Lung (tissue), 11 donors: ENCODE measurements at regions not wholly inside any gene's neighbourhood (a gene's known extent, or its start where the extent isn't known, plus 50 kb on each side); places are given as distances from the start of the nearest gene placed in this dataset.

ENCODE experiments used
- ATAC-seq: fragments of 200-7000 bp; cut with Tn5 transposase; one replicate; pipeline ENCODE4 v1.9.1; 2020; ENCODE audit warnings: moderate number of reproducible peaks; ENCODE audit not compliant: insufficient read depth, low FRiP score
- DNase-seq, 3 donors: peaks; one replicate each; pipeline ENCODE4 v3.0.0-alpha.2; 2013 to 2017
- H3K27ac ChIP-seq, 2 donors: one replicate each; pipeline ENCODE4 v1.5.1; 2013; ENCODE audit warnings: mild to moderate bottlenecking in 2 of 2, moderate library complexity in 2 of 2, control low read depth in 1 of 2, inconsistent platforms in 1 of 2, low read depth in 1 of 2, low read length in 1 of 2
- H3K27me3 ChIP-seq, 3 donors: one replicate each; pipeline ENCODE4 v1.5.1; 2013; ENCODE audit warnings: low read length in 2 of 3; ENCODE audit not compliant: control insufficient read depth in 3 of 3, insufficient read depth in 3 of 3
- H3K36me3 ChIP-seq, 4 donors: one replicate each; pipeline ENCODE4 v1.5.1; 2013; ENCODE audit warnings: low read length in 4 of 4, mild to moderate bottlenecking in 1 of 4, moderate library complexity in 1 of 4; ENCODE audit not compliant: control insufficient read depth in 4 of 4, insufficient read depth in 4 of 4
- H3K4me1 ChIP-seq, 5 donors: one replicate each; pipeline ENCODE4 v1.5.1; 2013; ENCODE audit warnings: low read length in 5 of 5, mild to moderate bottlenecking in 2 of 5, moderate library complexity in 1 of 5; ENCODE audit not compliant: control insufficient read depth in 5 of 5, insufficient read depth in 5 of 5
- H3K4me3 ChIP-seq: one replicate; pipeline ENCODE4 v1.5.1; 2013; ENCODE audit warnings: mild to moderate bottlenecking, control low read depth, moderate library complexity
- H3K9ac ChIP-seq, 2 donors: one replicate each; pipeline ENCODE4 v1.5.1; 2013; ENCODE audit warnings: low read length in 2 of 2, control low read depth in 1 of 2; ENCODE audit not compliant: insufficient read depth in 1 of 2
- H3K9me3 ChIP-seq, 4 donors: one replicate each; pipeline ENCODE4 v1.5.1; 2013; ENCODE audit warnings: low read length in 3 of 4, mild to moderate bottlenecking in 1 of 4, moderate library complexity in 1 of 4; ENCODE audit not compliant: control insufficient read depth in 4 of 4, insufficient read depth in 3 of 4
- CTCF ChIP-seq: IDR thresholded peaks from 2 replicates; pipeline ENCODE4 v1.5.1; 2012; ENCODE audit warnings: mild to moderate bottlenecking; ENCODE audit errors: control extremely low read depth, extremely low read depth
- WGBS, 2 donors: extraction: QIAGEN DNeasy Blood & Tissue Kit; methylation state at CpG; one replicate each; pipeline ENCODE4 v1.1.7; 2013; 5-methylcytosine and 5-hydroxymethylcytosine counted together
- donor health status: control.
- donor health status: control.
- donor health status: Bipolar disorder and iron deficiency.
- donor health status: healthy.
- donor health status: DM: yes; HTN: yes; CAD: no.

- H3K9ac ChIP-seq = no peak overlapping the region
- no peaks in the 10 kb centered on the region for H3K27me3 ChIP-seq
- no peak overlapping the region for H3K27ac ChIP-seq
- ATAC-seq (no peak), DNase-seq (no peak)
- no peaks in the 10 kb centered on the region for H3K36me3 ChIP-seq
- H3K4me1 ChIP-seq = no peaks in the 10 kb centered on the region
- TF ChIP-seq CTCF = no peak
- WGBS, 2 donors = 71% methylated on average over 2 of the region's 2 CpGs
- H3K9me3 ChIP-seq = no peaks in the 10 kb centered on the region
- H3K4me3 ChIP-seq = no peak overlapping the region
Observed at GRCh38 chr12:87150969-87151662, 878.1 kb downstream of the C12orf50 start.

GRCh38 chr12:87142342-87142741 lies 886.2 kb upstream of the MGAT4C start:
- Histone ChIP-seq H3K27ac (no peak overlapping the region), H3K4me3 (no peak overlapping the region), H3K4me1 (no peaks in the 10 kb centered on the region), H3K9me3 (no peaks in the 10 kb centered on the region), H3K27me3 (no peaks in the 10 kb centered on the region), H3K36me3 (no peaks in the 10 kb centered on the region), H3K9ac (no peak overlapping the region)
- no peak for TF ChIP-seq CTCF
- no peak for DNase-seq
- ATAC-seq = no peak

- DNase-seq (no peak), ATAC-seq (no peak)
- Histone ChIP-seq H3K27me3 (no peaks in the 10 kb centered on the region), H3K9ac (no peak overlapping the region), H3K4me3 (no peak overlapping the region), H3K9me3 (no peaks in the 10 kb centered on the region), H3K27ac (no peak overlapping the region), H3K36me3 (no peaks in the 10 kb centered on the region), H3K4me1 (no peaks in the 10 kb centered on the region)
- no peak for TF ChIP-seq CTCF
Observed at GRCh38 chr12:87141091-87141490, 884.9 kb upstream of the MGAT4C start.

GRCh38 chr12:87140262-87140661 lies 884.1 kb upstream of the MGAT4C start:
- TF ChIP-seq CTCF = no peak
- H3K9ac ChIP-seq = no peak overlapping the region
- no peak overlapping the region for H3K4me3 ChIP-seq
- DNase-seq (no peak), ATAC-seq (peak; percentile 75)
- no peaks in the 10 kb centered on the region for H3K36me3 ChIP-seq
- 86 to 92% methylated on average over 1 of the region's 1 CpG for WGBS, 2 donors
- H3K9me3 ChIP-seq = no peaks in the 10 kb centered on the region
- no peaks in the 10 kb centered on the region for H3K4me1 ChIP-seq
- H3K27ac ChIP-seq = no peak overlapping the region
- H3K27me3 ChIP-seq = no peaks in the 10 kb centered on the region
